Renal cortex interstitium (tissue), 11 donors: ENCODE measurements at regions not wholly inside any gene's neighbourhood (a gene's known extent, or its start where the extent isn't known, plus 50 kb on each side); places are given as distances from the start of the nearest gene placed in this dataset.

Experiments
- DNase-seq, 11 donors: peaks; one replicate each; pipeline ENCODE4 v3.0.0-alpha.2; 2013; ENCODE audit warnings: low read depth in 9 of 11, low spot score in 4 of 11; ENCODE audit errors: extremely low read depth in 1 of 11

- no peak for DNase-seq
Measured at GRCh38 chr2:216808805-216809425, 50.9 kb downstream of the TNP1 start.

DNA sequence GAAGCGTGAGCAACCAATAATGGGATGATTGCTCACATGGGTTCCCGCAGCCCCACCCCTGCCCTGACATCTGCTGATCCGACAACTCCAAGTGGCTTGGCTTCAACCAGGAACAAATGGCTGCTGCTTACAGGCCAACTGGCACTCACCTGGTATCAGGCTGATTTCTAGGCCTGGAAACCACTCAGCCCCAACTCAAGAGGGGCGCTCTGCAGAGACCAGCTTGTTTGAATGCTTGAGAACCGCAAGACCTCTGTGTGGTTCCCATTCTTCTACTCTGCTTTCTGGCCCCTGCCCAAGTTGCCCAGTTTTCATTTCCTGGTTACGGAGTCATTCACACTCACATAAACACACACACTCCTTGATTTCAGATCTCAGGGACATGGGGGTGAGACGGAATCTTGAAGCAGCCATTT, 52.0 kb downstream of the TNP1 start:
- no peak for DNase-seq

- DNase-seq, result no peak
Measured at GRCh38 chr2:216804357-216805350, 55.2 kb downstream of the TNP1 start.

DNA sequence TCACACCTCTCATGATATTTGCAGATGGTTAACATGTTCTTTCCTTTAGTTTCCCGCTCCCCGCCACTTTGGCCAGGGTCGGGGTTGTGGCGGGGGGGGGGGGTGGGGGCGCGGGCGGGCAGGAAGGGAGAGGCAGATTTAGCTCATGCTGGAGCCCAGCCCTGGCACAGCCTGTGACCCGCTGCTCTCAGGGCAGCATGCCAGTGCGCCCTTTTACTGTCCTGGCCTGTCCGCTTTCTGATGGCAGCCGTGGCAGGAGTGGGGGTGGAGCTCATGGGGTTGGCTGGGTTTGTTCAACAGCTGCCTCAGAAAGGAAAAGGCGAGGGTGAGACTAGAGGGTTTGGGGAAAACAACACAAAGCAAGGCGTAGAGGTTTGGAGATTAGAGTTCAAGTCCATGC, 56.1 kb downstream of the TNP1 start:
- no peak for DNase-seq

DNA sequence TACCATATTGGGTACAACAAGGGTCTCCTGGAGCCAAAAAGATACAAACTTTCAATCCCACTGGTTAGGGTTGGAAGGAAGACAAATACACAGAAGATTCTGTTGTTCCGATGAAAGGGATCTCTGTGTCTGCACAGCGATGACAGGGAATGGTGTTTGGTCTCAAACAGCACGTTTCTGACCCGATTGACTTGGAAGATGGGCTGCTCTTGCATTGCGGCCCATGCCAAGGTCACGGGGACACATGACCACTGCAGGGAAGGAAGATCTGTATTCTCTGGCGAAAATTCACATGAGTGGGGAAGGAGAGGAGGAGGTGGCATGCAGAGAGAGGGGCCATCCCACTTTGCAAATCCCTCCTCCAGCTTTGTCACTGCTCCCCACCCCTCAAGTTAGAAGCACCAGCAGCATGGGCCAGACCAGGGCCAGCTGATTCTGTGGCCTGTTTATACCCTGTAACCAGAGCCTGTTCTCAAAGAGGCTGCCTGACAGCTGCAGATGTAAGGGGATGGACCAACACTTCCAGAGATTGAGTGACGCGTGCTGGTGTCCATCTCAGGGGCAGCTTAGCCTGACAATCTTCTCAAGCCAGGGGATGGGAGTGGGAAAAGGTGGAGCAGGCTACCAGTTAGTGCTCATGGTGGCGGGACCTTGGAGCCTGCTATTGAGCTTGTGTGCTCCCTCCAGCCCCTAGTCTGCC, 57.2 kb downstream of the TNP1 start:
- DNase-seq, result no peak

DNA sequence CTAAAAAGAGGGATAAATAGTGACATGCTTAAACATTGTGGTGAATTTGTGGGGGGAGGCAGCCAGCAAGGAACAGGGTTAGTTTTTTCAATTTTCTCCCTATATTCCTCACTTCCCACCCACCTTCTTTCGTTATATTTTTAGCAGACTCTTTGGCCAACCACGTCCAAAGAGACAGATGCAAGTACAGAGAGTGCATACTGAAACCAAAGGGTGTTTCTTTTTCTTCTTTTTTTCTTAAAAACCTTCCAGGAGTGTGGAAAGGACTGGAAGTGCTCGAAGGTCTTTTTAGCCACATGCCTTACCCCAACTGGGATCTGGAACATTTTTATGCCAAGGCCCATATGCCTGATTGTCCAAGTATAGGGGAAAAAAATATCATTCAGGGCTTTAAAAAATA, 59.0 kb downstream of the TNP1 start:
- DNase-seq, result no peak

DNA sequence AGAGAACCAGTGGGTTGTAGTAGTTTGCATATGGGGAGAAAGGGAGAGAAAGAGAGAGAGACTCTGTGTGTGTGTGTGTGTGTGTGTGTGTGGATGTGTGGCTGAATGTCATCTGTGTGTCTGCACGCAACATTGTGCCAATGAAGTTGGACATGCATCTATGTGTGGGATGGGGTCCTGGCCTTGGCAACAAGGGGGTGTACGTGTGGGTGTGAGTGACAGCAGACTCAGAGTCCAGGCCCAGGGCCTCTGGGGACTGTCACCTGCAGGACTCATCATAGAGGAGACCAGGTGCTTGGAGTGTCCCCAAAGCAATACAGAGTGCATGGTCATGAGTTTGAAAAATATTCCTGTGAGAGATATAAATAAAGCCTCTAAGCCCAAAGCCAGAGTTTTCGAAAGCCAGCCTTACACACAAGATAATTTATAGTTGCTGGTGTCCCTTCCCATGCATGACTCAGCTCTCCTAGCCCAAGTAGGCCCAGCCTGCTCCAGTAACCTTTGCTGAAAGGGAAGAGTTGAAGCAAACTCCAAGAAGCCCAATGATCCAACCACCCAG, 59.9 kb downstream of the TNP1 start:
- no peak for DNase-seq

DNA sequence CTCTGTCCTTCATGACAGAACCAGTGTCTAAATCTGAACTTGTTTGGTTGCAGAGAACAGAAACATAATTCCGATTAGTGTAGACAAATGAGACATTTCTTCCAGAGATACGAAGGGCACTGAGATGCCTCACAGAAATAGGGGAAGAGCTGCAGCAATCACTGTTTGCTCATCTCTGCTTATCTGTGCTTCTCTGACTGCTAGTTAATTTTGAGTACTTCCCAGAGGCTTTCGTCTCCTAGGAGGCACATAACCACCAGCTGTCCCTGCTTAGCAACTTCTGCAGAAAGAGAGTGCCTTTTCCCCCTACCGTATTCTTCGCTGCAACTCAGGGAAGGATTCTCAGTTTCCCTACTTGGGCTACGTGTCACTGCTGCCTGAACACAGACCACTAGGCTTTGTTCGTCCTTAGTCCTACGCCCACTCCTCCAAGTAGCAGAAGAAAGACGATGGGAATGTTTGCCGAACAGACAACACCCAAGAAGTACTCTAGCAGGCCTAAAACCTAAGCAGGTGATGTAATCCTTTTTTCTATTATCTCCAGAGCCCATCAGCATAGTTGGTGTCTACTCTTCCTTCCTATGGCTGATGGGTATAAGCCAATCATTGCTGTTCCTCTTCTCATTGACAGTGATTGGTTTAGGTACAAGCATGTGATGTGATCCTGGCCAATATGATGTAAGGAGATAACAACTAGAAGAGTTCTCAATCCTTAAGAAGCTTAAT, 63.6 kb downstream of the TNP1 start:
- DNase-seq, result no peak

DNA sequence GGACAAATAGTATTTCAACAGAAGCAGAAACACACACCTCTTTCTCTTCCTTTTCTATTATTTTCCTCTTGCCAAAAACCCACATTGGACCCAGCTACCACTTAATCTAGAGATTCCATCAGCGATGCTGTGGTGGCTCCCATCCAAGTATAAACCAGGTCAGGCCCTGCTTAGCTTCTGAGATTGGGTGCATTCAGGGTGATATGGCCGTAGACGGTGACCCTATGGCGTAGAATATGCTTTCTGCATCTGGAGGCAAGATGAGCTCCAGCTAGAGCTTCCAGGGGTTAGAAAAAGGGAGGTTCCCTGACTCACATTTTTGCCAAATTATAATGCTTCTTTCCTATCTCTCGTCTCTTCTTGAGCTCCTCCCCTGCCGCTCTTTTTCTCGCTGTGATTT, 66.5 kb downstream of the TNP1 start:
- DNase-seq, result no peak

GRCh38 chr2:216792222-216793021, 67.4 kb downstream of the TNP1 start:
- peak in 4 of 11 donors; percentile 18 to 42 (median 38) for DNase-seq

- DNase-seq, result no peak
Measured at GRCh38 chr2:216791303-216791702, 68.6 kb downstream of the TNP1 start.

DNA sequence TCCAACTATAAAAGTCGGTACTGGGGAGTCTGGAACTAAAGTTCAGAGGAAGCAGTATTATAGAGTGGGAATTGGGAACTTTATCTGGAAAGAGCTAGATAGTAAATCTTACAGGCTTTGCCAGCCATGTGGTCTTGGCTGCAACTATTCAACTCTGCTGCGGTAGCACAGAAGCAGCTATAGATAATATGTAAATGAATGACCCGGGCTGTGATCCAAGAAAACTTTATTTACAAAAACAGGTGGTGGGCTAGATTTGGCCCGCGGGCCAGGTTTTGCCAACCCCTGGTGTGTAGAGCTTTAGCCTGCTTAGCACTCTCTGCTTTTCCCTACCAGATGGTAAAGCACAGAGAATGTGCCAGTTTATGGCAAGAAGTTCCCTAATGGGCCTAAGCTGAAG, 70.8 kb downstream of the TNP1 start:
- DNase-seq, result no peak

GRCh38 chr2:216787851-216788540, 71.9 kb downstream of the TNP1 start:
- DNase-seq, result no peak

GRCh38 chr2:216786676-216787075, 73.2 kb downstream of the TNP1 start:
- DNase-seq, result no peak

- no peak for DNase-seq
Measured at GRCh38 chr2:216784456-216784855, 75.4 kb downstream of the TNP1 start.

DNA sequence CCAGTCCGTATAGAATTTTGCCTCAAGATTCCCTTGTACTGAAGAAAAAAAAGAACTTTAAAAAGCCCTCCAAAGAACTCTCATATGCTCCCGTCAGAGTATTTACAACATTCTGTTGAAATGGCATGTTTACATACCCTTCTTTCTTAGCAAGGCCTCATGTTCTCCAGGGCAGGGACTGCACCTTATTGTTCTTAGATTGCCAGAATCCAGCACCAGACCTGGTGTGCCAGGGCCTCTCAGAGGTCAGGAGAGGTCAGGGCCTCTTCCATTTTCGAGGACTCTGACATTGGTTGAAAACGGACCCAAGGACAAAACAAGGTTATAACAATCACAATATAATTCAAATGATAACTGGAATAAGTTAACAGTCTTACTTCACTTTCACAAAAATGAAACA, 78.2 kb downstream of the TNP1 start:
- no peak for DNase-seq

DNA sequence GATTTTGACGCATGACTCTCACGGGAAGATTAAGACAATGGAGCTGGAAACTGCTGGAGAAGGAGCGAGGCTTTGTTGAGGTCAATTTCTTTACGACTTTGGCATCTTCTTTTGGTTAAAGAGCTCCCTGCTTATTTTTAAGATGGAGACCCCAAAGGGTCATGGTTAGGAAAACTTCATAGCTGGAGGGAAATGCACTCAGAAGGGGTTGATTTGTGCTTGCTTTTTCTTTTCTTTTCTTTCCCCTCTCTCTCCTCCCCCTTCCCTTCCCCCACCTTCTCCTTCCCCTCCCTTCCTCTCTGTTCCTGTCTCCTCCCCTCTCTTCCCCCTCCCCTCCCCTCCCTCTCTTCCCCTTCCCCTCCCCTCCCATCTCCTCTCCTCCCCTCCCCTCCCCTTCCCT, 79.0 kb downstream of the TNP1 start:
- DNase-seq, result no peak
